GM18507 (cell line): ENCODE measurements at regions not wholly inside any gene's neighbourhood (a gene's known extent, or its start where the extent isn't known, plus 50 kb on each side); places are given as distances from the start of the nearest gene placed in this dataset.
"Not testable (repeated sequence)": the region's sequence is repeated elsewhere in the genome, so short reads cannot be mapped to it uniquely, and the experiment has no call there.

Experiments used
- DNase-seq: peaks from one replicate; pipeline ENCODE4 v3.0.0; 2011; ENCODE audit warnings: low read depth; ENCODE audit not compliant: insufficient read length; ENCODE audit errors: extremely low spot score
- FAIRE-seq: peaks from 2 replicates; lab custom pipeline; 2011; peaks lifted over from hg19 to GRCh38; lab: Jason Lieb, UNC

DNA sequence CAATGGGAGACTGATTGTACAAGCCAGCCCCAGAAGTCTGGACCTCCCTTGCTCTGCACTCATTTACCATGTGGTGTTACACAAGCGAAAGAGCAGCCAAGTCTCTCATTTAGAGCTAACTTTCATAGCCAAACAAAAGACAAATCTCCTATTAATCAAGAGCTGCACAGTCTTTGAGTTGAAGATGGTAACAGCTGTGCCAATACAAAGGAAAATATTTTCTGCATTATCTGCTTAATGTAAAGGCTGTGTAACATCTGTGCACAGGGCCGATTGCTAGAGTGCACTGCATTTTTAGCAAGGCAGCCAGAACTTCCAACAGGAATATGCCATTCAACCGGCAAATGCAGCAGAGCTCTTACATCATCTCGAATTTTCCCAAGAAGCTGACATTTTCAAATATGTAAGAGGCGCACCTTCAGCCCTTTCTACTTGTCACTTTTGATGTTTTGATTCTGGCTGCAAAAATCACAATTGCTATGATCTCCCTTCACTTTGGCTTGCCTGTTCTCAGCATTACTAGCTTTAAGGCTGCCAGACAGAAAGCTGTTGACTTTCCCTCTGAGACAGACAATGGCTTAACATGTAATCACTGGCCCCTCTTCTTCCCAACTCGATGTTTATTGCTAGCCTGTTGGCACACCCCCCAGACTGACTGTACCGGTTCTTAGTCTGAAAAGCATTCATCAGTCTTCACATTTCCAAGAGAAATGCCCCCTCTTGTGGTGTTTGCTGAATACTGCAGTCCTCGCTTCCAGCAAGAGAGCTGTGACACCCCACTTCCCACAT, 96.9 kb upstream of the TANK start:
- peak; percentile 91 for FAIRE-seq
- DNase-seq, result peak; percentile 42

DNA sequence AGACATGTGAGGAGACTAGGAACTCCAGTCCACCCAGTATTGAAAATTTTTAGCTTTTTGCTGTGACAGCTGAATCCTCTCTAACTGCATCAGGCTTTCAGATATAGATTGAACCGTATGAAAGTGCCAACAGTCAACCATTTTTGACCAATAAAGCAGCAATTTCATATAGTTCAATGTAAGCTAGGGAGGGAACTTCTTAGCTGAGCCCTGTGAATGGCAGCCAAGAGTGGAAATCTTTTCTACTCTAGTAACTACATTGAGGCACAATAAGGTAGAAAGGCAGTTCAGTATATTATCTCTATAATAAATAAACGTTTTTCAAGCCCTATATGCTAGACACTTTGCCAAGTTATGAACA, 96.3 kb upstream of the TANK start:
- no peak for DNase-seq
- FAIRE-seq, result no peak

- FAIRE-seq, result no peak
- DNase-seq, result no peak
Observed at GRCh38 chr2:161067846-161068350, 92.3 kb upstream of the TANK start.

GRCh38 chr2:161068670-161069069, 91.6 kb upstream of the TANK start:
- no peak for FAIRE-seq
- DNase-seq, result no peak

GRCh38 chr2:161070693-161071479, 89.3 kb upstream of the TANK start:
- DNase-seq (no peak), FAIRE-seq (no peak)

GRCh38 chr2:161072436-161072835, 87.8 kb upstream of the TANK start:
- FAIRE-seq, DNase-seq: not testable (repeated sequence)

GRCh38 chr2:161075701-161076100, 84.5 kb upstream of the TANK start:
- FAIRE-seq (no peak), DNase-seq (no peak)

GRCh38 chr2:161076936-161077335, 83.3 kb upstream of the TANK start:
- DNase-seq (no peak), FAIRE-seq (no peak)

DNA sequence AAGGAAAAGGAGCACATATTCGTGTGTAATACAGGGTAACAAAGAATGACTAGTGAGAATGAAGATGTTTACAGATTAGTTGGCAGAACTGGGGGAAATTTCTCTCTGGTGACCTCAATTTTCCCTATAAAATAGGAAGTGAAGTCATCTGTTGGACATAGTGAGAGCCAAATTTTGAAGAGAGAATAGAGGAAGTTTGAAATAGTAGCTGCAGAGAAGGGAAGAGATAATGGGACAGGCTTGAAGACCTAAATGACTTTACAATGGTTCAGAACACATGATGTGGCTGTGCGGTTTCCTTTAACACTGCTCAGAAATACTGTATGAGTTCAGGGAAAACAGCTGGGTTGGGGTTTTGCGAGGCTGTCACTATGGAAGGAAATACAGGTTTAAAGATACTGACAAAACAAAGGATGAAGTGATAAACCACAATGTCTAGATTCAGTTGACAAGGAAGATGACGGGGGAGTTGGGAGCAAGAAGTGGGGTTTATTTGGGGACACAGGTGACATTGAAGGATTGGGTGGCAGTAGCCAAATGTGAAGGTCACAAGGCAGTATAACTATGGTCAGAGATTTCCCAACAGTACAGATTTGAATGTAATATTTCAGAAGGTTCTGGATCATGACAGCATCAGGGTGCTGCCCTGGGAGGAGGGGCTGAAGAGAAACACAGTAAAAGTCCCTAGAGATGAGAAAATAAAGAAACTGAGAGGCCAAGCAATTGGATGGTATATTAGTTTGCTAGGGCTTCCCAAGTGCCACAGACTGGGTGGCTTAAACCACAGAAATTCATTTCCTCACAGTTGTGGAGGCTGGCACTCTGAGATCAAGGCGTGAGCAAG, 82.6 kb upstream of the TANK start:
- no peak for DNase-seq
- peak; percentile 91 for FAIRE-seq

DNA sequence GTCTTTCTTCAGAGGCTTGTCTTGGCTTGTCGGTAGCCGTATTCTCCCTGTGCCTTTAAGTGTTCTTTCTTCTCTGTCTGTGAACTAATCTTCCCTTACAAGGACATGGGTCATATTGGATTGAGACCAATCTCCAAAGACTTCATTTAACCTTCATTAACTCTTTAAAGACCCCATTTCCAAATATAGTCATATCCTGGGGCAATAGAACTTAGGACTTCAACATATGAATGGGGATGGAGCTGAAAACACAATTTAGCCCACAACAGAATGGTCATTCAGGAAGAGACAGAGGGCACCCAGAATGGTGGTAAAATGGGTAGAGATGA, 82.1 kb upstream of the TANK start:
- FAIRE-seq, result no peak
- no peak for DNase-seq

GRCh38 chr2:161085149-161085548, 75.1 kb upstream of the TANK start:
- DNase-seq (no peak), FAIRE-seq (peak; percentile 41)

DNA sequence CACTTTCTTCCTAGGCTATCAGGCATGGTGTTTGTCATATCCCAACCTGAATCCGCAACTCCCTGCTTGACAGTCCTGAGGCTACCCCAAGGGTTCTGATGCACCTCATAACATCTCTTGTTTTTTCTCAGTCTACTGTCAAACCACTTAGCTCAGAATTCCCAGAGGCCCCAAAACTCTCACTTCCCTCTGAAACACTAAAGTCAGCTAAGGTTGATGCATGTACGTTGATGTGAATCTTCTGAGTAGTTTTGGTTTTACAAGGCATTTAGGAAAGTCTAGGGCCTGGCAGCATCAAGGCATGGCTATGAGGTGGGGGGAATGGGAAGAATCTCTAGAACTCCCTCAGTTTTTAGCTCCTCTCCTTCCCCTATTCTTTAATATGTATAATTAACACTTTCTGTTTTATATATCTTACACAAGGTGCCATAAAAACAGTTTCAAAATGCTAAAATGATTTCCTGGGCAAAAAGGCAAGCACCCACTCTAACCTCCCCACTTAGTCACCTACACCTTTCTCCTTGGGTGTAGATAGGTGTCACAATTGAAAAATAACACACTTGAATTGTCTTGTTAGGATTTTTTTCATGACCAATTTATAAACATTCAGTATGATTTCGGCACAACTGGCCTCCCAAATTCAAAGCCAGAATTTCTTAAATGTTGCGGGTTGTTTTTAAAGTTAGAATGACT, 71.4 kb upstream of the TANK start:
- no peak for DNase-seq
- peak; percentile 91 for FAIRE-seq

- DNase-seq (no peak), FAIRE-seq (peak; percentile 46)
Observed at GRCh38 chr2:161090411-161090810, 69.8 kb upstream of the TANK start.

DNA sequence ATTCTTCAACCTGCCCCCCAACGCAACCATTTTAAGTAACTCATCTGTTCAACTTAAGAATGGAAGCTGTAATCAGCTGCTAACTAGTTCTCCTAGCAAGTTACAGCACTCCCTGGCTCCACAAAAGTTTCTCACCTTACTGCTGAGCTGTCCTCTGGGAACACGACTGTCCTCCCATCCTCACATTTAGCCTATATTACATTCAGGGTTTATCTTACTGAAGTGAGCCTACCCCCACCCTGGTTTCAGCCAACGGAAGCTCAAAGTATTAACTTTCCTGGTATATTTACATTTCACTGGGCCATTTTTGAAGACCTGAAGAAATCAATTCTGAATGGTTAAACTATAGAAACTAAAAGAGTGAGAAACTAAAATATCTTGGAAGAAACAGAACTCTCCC, 64.9 kb upstream of the TANK start:
- no peak for DNase-seq
- FAIRE-seq, result no peak

GRCh38 chr2:161096336-161096735, 63.9 kb upstream of the TANK start:
- FAIRE-seq (no peak), DNase-seq (no peak)

DNA sequence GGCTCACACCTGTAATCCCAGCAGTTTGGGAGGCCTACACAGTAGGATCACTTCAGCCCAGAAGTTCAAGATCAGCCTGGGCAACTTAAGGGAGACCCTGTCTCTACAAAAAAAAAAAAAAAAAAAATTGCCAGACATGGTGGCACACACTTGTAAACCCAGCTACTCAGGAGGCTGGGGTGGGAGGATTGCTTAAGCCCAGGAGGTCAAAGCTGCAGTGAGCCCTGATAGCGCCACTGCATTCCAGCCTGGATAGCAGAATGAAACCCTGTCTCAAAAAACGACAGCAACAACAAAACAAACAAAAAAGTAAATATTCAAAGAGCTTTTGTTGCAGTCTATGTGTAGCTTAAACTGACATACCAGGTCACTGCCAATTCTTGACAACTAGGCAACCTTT, 63.1 kb upstream of the TANK start:
- FAIRE-seq, result no peak

DNA sequence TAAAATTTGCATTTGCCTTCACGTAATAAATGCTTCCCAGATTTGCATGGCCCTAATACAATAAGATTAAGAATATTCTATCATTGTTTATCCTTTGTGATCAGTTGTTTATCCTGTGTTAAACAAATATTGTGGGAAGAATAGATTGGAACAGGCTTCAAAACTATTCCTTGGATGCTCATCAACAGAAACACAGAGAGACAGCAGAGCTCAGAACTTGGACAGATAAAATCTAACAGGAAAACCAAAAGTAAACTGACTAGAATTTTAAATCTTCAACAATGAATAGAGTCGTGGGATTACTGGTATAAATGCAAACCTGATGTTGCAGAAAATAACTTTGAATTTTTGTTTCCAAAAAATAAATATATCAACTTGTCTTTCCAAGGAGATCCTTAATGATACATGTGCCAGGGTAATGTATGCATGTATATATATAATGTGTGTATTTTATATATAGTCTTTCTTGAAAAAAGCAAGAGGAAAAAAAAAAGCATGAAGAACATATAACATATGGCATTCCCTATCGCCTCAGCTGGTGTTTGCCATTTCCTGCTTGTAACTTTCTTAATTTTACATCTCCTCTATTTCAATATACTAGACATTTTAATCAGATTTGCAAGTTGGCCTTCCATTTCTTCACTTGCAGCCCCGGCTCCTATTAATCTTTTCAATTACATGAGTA, 59.9 kb upstream of the TANK start:
- no peak for FAIRE-seq
- no peak for DNase-seq

More for the DNA sequence above, 63.1 kb upstream of the TANK start:
- DNase-seq, result no peak

DNA sequence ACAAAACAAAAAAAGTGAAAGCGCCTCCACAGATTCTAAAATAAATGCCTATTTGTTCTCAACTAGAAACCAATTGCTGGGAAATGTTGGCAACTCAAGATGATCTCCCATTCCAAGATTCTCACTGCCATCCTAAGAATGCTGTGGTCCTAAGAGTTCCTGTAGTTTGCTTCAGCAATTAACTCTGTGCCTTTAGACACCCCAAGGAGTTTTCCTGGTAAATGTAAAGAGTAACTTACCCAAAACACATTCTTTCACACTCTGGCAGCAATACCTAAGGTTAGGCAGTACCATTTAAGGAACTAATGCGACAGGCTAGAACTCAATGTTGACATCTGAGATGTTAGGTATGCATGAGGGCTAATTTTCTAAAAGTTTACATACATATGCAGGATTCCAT, 58.8 kb upstream of the TANK start:
- FAIRE-seq, result peak; percentile 5
- no peak for DNase-seq
